H1 (cell line): ENCODE measurements at regions not wholly inside any gene's neighbourhood (a gene's known extent, or its start where the extent isn't known, plus 50 kb on each side); places are given as distances from the start of the nearest gene placed in this dataset.

Experiments
- POU5F1 ChIP-seq: IDR thresholded peaks from 2 replicates; pipeline ENCODE4 v1.6.1; 2011; ENCODE audit warnings: low read depth, mild to moderate bottlenecking, low read length, moderate library complexity
- SAP30 ChIP-seq: fragments of 300-600 bp; sonication (generic); IDR thresholded peaks from 2 replicates; pipeline ENCODE4 v1.7.1; 2012; ENCODE audit warnings: low read length, moderate library complexity, mild to moderate bottlenecking, inconsistent platforms; ENCODE audit not compliant: insufficient read depth, insufficient replicate concordance
- TBP ChIP-seq: IDR thresholded peaks from 2 replicates; pipeline ENCODE4 v1.6.1; 2011; ENCODE audit warnings: low read depth, low read length, improper control_type of control experiment

DNA sequence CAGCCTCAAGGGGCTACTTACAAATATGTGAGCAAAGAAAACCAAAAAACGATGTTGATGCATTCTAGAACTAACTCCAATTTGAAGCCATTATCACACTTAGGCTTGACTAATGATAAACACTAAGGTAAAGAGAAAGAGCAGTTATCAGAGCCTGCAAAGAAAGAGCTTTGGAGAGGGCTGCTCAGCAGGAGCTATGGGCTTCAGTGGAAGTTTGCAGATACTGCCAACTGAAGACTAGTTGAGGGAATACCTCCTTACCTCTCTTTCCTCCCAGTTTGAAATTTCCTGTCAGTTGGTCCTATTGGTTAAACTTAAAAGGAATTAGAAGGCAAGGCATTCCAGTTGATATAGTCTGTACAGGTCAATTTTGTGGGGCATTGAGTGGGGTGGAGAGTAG, 498.1 kb upstream of the POT1 start (continued):
- TF ChIP-seq SAP30 (no peak), POU5F1 (no peak), TBP (no peak)
